Femur (tissue), 1 donor: ENCODE measurements at regions not wholly inside any gene's neighbourhood (a gene's known extent, or its start where the extent isn't known, plus 50 kb on each side); places are given as distances from the start of the nearest gene placed in this dataset.

Experiments
- DNase-seq: peaks from one replicate; pipeline ENCODE4 v3.0.0-alpha.2; 2017

DNA sequence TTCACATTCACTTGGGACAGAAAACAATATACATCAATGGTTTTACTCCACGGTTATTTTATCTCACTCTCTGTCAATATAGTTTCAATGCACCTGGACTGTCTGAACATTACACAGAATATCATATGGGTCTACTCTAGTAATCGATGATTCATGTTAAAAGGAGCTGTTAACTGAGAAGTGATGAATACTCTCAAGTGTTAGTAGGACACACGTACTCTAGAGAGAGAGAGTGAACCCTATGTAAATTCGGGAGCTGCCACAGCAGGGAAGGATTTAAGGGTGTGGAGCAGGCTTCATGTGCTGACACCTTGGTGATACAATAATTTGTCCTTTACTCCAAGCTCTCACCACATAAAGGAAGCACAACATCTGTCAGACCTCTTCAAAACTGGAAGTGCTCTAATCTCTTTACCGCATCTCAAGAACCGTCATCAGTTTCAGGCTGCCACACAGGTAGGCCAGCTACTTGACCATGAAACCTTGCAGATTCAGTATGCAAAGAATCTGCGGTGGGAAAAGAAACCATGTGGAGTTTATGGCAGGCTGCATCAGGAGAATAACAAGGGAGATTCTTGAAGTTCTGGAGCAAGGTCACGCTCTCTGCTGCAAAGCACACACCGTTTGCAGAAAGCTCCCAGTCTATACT is 199.2 kb upstream of the TMC3 start:
- no peak for DNase-seq

DNA sequence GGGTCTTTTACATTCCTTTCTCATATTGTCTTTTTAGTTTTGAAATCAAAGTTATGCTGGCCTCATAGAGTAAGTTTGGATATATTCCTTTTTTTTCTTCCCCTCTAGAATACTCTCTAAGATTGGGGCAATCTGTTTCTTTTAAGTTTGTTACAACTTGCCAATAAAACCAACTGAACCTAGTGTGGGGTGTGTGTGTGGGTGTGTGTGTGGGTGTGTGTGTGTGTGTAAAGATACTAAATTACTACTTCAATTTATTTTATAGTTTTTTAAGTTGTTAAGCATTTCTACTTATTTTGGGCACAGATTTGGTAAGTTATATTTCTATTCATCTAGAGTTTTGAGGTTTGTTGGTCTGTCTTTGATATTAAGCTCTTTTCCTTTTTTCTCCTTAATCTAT is 198.2 kb upstream of the TMC3 start:
- DNase-seq, result no peak

DNA sequence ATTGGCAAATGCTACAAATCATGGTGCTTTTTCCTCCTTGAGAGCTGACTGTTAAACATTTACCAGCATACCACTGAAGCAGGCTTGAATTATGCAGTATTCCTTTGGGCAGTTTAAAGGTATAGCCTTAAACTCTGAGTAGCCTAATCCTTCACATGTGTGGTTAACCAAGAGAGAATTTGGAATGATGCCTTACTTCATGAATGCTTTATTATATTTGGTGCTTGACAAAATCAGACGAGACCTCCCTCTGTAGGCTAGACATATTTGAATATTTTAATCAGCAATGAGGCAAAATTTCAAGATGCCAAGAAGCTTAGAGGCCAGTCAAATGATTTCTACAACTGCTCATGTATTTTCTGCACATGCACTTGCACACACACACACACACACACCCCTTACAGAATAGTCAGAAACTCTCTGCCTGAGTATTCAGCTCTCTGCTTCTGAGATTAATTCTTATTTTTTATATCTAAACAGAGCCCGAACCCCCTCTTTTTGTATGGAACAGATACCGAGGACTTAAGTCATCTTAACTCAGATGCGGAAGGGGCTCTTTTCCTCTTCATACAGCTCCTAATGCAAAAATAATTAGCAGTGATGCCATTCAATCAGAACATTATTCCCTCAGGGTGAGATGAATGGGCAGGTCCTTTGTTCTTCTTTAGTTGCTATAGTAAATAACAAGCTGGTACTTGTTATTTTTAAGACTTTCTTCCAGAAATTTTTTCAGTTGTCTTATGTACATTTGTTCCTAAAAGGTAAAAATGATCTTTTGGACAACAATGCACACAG is 195.5 kb upstream of the TMC3 start:
- DNase-seq, result no peak

DNA sequence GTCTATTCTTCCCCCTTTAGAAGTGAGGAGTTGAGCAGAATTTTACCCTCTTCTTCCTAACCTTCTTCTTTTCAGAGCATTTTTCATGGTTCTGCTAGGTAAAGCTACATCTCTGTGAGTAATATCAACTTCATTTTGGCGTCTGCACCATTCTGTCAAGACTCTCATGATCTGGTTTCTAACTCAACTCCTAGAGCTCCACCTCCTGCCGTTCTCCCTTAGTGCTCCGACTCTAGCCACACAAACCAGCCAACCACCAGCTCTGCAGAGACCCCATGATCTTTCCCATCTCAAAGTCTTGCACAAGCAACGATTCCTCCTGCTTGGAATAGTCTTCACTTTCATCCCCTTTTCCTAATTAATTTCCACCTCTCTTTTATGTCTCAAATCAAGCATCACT is 193.9 kb upstream of the TMC3 start:
- DNase-seq, result no peak

DNA sequence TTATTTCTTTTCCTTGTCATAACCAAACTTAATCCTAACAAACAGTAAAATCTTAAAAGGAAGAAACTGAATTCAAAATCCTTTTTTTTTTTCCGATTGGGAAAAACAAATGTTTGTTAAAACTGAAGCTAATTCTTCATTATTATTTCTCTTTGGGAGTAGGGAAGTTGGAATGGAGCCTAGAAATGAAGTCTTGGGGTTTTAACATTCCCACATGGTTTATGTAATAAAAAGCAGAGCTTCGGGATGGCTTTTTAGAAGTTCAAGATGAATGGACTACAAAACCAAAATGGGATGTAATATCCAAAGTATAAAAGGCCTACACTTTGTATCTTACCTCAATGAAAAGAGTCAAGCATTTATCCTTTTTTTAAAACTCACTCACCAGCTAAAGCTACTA is 189.0 kb upstream of the TMC3 start:
- no peak for DNase-seq

DNA sequence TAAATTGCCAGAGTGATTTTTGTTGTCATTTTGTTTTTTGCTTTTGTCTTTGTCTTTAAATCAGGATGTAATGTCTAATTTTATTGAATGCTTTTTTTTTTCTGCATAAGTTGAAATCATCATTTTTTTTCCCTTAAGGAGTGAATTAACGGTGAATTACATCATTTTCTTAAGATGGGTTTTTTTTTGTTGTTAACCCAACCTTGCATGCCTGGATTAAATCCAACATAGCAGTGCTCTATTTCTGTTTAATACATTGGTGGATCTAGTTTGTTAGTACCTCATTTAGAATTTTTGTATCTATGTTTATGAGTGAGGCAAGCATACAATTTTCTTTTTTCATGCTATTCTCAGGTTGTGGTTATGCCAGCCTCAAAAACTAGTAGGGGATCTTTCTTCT is 186.4 kb upstream of the TMC3 start:
- DNase-seq, result no peak

DNA sequence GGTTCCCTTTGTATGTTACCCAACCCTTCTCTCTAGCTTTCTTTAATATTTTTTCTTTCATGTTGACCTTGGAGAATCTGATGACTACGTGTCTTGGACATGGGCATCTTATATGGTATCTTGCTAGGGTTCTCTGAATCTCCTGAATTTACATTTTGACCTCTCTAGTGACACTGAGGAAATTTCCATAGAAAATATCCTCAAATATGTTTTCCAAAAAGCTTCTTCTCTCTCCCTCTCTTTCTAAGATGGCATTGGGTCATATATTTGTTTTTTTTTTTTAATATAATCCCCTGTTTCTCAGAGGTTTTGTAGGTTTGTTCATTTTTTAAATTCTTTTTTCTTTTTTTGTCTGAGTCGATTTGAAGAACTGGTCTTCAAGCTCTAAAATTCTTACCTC is 184.0 kb upstream of the TMC3 start:
- DNase-seq, result no peak

DNA sequence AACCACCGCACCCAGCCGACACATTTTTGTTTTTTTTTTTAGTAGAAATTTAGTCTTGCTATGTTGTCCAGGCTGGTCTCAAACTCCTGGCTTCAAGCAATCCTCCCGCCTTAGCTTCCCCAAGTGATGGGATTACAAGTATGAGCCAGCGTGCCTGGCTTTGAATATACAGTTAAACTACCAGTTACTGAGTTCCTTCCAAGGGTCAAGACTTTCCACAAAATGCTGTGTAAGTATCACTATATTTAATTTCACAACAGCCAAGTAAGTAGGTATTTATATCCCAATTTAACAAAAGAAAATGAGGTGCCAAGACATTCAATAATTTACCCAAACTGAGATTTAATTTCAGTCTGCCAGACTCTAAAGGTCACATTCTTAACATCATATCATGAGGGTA is 181.3 kb upstream of the TMC3 start:
- DNase-seq, result no peak

DNA sequence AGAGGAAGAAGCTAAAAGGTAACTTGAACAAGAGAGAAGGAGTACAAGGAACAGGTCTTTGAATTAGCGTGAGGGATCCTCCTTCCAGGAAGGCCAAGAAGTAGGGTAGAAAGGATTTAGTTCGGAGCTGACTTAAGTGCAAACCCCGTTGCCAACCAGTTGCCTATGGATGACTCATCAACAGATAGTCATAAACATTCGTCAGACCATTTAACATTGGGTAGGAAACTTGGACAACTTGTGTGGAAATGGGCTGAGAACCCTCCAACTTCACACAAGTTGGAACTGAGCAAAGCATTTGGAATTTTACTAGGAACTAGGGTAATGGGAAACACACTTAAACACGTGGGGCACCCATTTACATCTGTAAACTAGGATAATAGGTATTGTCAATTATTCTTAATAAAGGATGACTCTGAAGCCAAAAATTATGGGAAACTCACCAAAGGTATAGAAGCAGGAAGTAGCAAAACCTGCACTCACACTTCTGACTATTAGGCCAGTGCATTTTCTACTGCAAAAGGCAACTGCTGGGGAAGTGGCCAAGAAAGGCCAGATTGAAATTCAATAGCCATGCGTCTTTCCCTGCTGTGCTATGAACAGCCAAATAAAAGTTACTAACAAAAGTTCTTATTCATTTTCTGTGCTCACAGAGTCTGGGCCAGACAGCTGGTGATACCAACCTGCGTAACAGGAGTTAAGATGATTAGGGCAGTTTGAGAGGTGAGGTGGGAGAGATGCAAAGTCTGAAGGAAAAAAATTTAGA is 174.5 kb upstream of the TMC3 start:
- DNase-seq, result peak; percentile 79

DNA sequence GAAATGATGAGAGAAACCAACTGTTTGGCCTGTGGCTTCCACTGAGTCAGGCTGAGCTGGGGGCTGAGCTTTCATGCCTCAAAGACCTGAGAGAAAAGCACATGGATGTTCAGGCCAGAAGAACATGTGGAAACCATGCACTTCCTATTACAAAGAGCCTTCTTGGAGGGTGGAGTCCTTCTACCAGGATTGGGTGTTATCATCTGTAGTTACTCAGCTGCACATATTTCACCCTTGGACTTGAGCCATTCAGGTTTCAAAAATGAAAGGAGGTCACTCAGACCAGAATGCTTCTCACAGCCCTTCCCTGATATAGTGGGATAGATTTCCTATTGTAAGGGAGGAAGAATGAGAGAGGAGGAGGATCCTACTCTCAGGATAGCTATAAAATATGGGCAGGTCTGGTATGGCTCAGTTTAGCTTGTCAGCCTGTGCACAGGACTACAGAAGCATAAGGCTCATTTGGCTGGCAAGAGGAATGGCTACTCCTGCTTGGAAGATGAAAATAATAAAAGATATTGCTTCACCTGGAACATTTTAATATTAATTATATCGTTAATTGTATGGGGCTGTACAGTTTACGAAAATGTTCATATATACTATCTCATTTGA is 173.6 kb upstream of the TMC3 start:
- no peak for DNase-seq

- no peak for DNase-seq
Observed at GRCh38 chr15:81544385-81544784, 170.4 kb upstream of the TMC3 start.

- no peak for DNase-seq
Observed at GRCh38 chr15:81540909-81541308, 166.9 kb upstream of the TMC3 start.

DNA sequence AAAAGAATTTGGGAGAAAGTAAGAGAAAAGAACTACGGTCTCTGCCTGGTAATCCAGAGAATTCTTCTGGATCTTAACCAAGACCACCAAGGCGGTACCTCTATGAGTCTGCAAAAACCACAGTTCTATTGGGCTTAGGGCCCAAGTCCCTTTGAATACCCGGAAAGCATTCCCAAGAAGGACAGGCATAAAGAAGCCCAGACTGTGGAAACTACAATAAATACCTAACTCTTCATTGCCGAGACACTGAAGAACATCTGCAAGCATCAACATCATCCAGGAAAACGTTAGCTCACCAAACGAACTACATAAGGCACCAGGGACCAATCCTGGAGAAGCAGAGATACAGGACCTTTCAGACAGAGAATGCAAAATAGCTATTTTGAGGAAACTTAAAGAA is 162.3 kb upstream of the TMC3 start:
- no peak for DNase-seq

DNA sequence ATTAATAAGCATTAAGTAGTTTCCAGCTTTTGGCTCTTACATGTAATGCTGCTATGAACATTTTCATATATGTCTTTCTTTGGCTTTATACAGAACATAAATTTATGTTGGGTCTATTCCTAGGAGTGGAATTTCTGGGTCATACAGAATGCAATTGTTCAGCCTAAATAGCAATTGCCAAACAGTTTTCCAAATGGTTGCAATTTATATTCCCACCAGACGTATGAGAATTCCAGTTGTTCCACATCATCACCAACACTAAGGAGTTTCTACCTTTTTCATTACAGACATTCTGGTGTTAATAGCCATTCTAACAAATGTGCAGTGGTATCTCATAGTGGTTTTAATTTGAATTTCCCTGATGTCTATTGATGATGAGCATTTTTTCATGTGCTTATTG is 160.1 kb upstream of the TMC3 start:
- DNase-seq, result no peak

- DNase-seq, result no peak
Observed at GRCh38 chr15:81532001-81532400, 158.0 kb upstream of the TMC3 start.

DNA sequence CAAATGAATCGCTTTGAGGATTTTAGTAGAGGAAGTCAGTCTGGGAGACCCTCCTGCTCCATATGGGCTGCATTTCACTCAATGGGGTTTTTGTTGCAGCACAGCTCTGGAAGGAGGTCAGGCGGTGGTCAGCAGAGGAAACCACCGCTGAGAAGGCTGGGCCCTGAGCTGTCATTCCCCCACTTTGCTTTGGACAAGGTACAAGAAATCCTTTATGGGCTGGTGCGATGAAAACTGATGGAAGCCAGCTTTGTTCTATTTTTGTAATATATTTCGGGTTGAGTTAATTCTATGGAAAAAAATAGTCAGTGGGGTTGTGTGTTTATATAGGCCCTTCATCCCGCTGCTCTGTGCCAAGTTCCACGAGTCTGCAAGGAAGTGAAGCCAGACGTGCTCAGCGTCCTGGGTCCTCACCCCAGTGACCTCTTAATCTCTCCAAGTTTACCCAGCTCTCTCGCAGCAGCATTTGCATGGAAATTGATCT is 157.1 kb upstream of the TMC3 start:
- DNase-seq, result peak; percentile 91

DNA sequence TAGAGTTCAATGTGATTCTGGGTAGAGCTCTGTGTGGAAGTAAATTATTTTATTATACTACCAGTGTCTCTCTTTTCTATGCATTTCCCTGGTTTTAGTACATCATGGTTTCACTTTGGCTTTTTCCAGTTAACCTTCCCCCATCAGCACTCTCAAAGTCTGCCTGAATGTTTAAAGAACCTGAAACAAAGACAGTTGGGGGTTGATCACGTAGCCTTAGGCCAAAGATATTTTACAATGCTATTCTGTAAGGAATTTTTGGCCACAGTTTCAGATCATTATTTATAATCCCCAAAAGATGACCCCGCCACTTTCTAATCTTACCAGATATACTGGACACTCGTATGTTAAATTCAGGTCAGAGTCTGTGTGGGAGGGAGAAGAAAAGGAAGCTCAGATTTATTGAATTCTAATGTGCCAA is 156.3 kb upstream of the TMC3 start:
- DNase-seq, result no peak

- no peak for DNase-seq
Observed at GRCh38 chr15:81529481-81529880, 155.5 kb upstream of the TMC3 start.

- no peak for DNase-seq
Observed at GRCh38 chr15:81526029-81526428, 152.0 kb upstream of the TMC3 start.

GRCh38 chr15:81524496-81524895 is 150.5 kb upstream of the TMC3 start:
- DNase-seq, result no peak

GRCh38 chr15:81523867-81524266 is 149.9 kb upstream of the TMC3 start:
- DNase-seq, result no peak

GRCh38 chr15:81520480-81520879 is 146.5 kb upstream of the TMC3 start:
- no peak for DNase-seq

GRCh38 chr15:81516461-81516860 is 142.4 kb upstream of the TMC3 start:
- no peak for DNase-seq
